ENCODE measurements at regions not wholly inside any gene's neighbourhood (a gene's known extent, or its start where the extent isn't known, plus 50 kb on each side); places are given as distances from the start of the nearest gene placed in this dataset.
"Not testable (repeated sequence)": the region's sequence is repeated elsewhere in the genome, so short reads cannot be mapped to it uniquely, and the experiment has no call there.

- DNase-seq, result no peak
These were observed 244.1 kb upstream of the ZNF385D start for GRCh38 chr3:21995079-21995607.

GRCh38 chr3:22007368-22007767, 256.4 kb upstream of the ZNF385D start:
- DNase-seq, result no peak

GRCh38 chr3:22010997-22011396, 260.0 kb upstream of the ZNF385D start:
- no peak for DNase-seq

- DNase-seq, result no peak
These were observed 261.5 kb upstream of the ZNF385D start for GRCh38 chr3:22012471-22012870.

GRCh38 chr3:22013641-22014040, 262.6 kb upstream of the ZNF385D start:
- no peak for DNase-seq

- no peak for DNase-seq
These were observed 265.2 kb upstream of the ZNF385D start for GRCh38 chr3:22016197-22016596.

- not testable (repeated sequence) for DNase-seq
These were observed 273.6 kb upstream of the ZNF385D start for GRCh38 chr3:22024638-22025037.

- DNase-seq, result no peak
These were observed 278.5 kb upstream of the ZNF385D start for GRCh38 chr3:22029480-22029879.

- no peak for DNase-seq
These were observed 288.2 kb upstream of the ZNF385D start for GRCh38 chr3:22039161-22039560.

GRCh38 chr3:22040150-22040549, 289.1 kb upstream of the ZNF385D start:
- DNase-seq, result no peak

- no peak for DNase-seq
These were observed 294.9 kb upstream of the ZNF385D start for GRCh38 chr3:22045882-22046281.

- no peak for DNase-seq
These were observed 312.5 kb upstream of the ZNF385D start for GRCh38 chr3:22063500-22063899.

- DNase-seq, result no peak
These were observed 317.6 kb upstream of the ZNF385D start for GRCh38 chr3:22068619-22069018.

- no peak for DNase-seq
These were observed 337.2 kb upstream of the ZNF385D start for GRCh38 chr3:22088204-22088603.

- DNase-seq, result no peak
These were observed 338.3 kb upstream of the ZNF385D start for GRCh38 chr3:22089284-22089683.

GRCh38 chr3:22091329-22091728, 340.3 kb upstream of the ZNF385D start:
- no peak for DNase-seq

- no peak for DNase-seq
These were observed 347.0 kb upstream of the ZNF385D start for GRCh38 chr3:22098021-22098420.

GRCh38 chr3:22101351-22101750, 350.3 kb upstream of the ZNF385D start:
- DNase-seq, result no peak

GRCh38 chr3:22101811-22102210, 350.8 kb upstream of the ZNF385D start:
- no peak for DNase-seq

- no peak for DNase-seq
These were observed 352.4 kb upstream of the ZNF385D start for GRCh38 chr3:22103423-22103822.

GRCh38 chr3:22106213-22106896, 355.3 kb upstream of the ZNF385D start:
- no peak for DNase-seq

- DNase-seq, result no peak
These were observed 360.2 kb upstream of the ZNF385D start for GRCh38 chr3:22111226-22111625.

- DNase-seq, result no peak
These were observed 362.4 kb upstream of the ZNF385D start for GRCh38 chr3:22113453-22113852.

- DNase-seq, result no peak
These were observed 364.6 kb upstream of the ZNF385D start for GRCh38 chr3:22115581-22115980.

- no peak for DNase-seq
These were observed 366.1 kb upstream of the ZNF385D start for GRCh38 chr3:22117091-22117490.
